ENCODE measurements at regions not wholly inside any gene's neighbourhood (a gene's known extent, or its start where the extent isn't known, plus 50 kb on each side); places are given as distances from the start of the nearest gene placed in this dataset.

DNA sequence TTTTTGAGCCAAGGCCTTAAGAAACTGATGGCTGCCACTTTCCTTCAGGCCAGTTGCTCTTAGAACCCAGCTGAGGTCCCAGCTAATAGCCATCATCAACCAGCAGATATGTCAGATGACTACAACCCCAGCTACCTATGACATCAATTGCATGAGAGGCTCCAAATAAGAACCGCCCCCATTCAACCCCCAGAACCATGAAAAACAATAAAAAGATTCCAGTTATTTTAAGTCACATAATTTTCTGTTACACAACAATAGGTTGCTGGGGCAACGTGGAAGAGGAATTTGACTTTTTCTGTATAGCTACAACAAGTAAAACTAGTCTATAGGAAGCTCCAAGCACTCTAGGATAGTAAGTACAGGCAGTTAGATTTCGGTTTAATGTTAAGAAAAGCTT, 216.3 kb upstream of the MTNR1B start:
- Mint-ChIP-seq H3K9me3 (peaks cover 1 to 7% (median 6%) of the 10 kb centered on the region in 3 donors), H3K36me3 (no peaks in the 10 kb centered on the region), H3K27ac (no peak overlapping the region), H3K4me3 (no peak overlapping the region), H3K27me3 (peaks cover 1% of the 10 kb centered on the region), H3K4me1 (no peaks in the 10 kb centered on the region)

DNA sequence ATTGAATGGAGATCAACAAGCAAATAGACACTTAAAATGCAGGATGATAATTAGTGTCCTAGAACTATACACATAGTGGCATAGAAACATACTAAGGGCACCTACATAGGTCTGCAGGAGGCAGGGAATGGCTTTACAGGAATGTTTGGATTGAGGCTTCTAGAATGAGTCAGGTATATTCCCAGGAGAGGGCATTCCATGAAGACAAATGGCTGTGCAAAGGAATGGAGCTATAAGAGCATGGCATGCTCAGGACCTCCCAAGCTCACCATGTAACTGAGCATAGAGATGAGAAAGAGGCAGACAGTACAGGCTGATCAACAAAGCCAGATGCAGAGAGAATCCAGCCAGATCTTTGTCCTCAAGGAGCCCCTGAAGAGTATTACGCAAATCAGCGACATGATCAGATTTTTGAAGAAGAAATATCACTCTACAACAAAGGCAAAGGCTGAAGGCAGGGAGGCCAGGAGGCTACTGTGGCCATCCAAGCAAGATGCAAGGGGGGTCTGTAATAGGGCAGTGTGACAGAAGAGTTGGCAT, 211.1 kb upstream of the MTNR1B start:
- Mint-ChIP-seq H3K27ac (no peak overlapping the region), H3K4me3 (no peak overlapping the region), H3K9me3 (peaks cover 0 to 7% (median 1%) of the 10 kb centered on the region in 3 donors), H3K27me3 (no peaks in the 10 kb centered on the region), H3K36me3 (no peaks in the 10 kb centered on the region), H3K4me1 (no peaks in the 10 kb centered on the region)

DNA sequence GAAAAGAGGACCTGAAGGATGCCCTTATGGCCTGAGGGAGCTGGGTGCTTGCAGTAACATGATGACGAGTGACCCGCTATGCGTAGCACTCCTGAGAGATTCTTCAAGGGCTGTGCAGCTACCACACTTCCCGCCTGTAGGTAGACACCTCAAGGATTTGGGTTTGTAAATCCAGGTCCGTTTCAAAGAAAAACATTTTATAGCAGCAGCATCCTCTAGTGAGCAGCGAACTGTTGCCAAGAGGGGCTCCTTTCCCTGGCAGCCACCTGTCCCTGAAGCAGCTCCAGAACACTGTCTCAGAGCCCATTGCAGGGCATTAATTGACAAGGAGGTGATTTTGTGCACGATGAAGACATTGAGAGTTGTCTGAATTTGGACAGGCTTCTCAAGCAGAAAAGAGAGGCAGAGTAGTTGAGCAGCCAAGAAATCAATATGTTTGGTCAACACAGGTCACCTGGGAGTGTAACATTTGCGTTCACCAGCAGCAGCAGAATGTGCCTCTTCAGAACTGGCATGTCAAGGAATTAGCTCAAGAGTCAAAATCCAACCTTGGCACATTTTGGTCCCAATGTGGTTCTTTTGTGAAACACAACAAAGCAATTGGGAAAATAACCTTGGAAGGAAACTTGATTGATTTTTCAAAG, 209.8 kb upstream of the MTNR1B start:
- H3K27ac Mint-ChIP-seq: no peak overlapping the region
- no peaks in the 10 kb centered on the region for H3K27me3 Mint-ChIP-seq
- no peak overlapping the region for H3K4me3 Mint-ChIP-seq
- H3K9me3 Mint-ChIP-seq: peaks cover 0 to 6% (median 1%) of the 10 kb centered on the region in 3 donors
- no peaks in the 10 kb centered on the region for H3K4me1 Mint-ChIP-seq
- H3K36me3 Mint-ChIP-seq: no peaks in the 10 kb centered on the region

DNA sequence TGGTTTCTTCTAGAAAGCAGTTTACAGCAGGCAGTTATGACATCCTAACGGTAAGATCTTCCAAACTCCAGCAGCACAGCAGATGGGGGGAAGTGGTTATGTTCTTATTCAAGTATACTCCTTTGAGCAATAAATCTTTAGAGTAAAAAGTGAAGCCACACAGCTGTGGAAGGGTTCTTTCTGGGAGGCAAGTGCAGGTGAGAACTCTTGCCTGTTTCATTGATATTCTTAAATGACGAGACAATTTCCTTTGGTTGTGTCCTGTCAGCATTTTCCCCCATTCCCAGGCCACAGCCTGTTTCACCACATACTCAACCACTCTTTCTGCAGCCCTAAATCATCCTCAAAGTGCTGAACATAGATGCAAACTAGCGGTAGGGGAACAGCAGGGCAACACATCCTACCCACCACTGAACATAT, 207.3 kb upstream of the MTNR1B start:
- Mint-ChIP-seq H3K27me3 (peaks cover 10% of the 10 kb centered on the region), H3K36me3 (no peaks in the 10 kb centered on the region), H3K27ac (no peak overlapping the region), H3K9me3 (peaks cover 0 to 3% (median 1%) of the 10 kb centered on the region in 3 donors), H3K4me3 (no peak overlapping the region), H3K4me1 (peaks cover 0 to 5% (median 4%) of the 10 kb centered on the region in 3 donors)

GRCh38 chr11:92763336-92763735, 206.1 kb upstream of the MTNR1B start:
- H3K27me3 Mint-ChIP-seq: peaks cover 13% of the 10 kb centered on the region
- H3K9me3 Mint-ChIP-seq: peaks cover 0 to 2% (median 1%) of the 10 kb centered on the region in 3 donors
- H3K4me3 Mint-ChIP-seq: peak overlapping the region in 1 of 4 donors; percentile 39
- no peaks in the 10 kb centered on the region for H3K36me3 Mint-ChIP-seq
- no peak overlapping the region for H3K27ac Mint-ChIP-seq
- peaks cover 0 to 7% (median 5%) of the 10 kb centered on the region in 3 donors for H3K4me1 Mint-ChIP-seq

DNA sequence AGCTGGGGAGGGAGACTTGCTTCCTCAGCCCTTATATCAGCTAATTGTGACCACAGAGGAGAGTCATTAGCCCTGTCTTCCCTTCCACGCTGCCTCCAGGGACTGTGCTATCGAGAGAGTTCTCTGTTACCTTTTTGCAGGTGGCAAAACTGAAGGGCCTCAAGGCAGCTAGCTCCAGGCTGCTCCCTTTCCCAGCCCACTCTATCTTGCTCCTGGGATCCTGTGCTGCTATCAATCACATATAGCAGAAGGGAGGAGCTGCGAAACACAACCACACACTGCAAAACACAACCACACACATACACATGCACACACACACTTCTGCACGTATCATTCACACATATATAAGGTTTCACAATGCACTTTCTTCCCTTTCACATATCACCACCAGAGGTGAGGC, 205.3 kb upstream of the MTNR1B start:
- Mint-ChIP-seq H3K27ac (peak overlapping the region in 1 of 3 donors; percentile 73), H3K4me1 (peaks cover 0 to 7% (median 5%) of the 10 kb centered on the region in 3 donors), H3K36me3 (no peaks in the 10 kb centered on the region), H3K4me3 (no peak overlapping the region), H3K27me3 (peaks cover 14% of the 10 kb centered on the region), H3K9me3 (peaks cover 0 to 2% (median 0%) of the 10 kb centered on the region in 3 donors)

DNA sequence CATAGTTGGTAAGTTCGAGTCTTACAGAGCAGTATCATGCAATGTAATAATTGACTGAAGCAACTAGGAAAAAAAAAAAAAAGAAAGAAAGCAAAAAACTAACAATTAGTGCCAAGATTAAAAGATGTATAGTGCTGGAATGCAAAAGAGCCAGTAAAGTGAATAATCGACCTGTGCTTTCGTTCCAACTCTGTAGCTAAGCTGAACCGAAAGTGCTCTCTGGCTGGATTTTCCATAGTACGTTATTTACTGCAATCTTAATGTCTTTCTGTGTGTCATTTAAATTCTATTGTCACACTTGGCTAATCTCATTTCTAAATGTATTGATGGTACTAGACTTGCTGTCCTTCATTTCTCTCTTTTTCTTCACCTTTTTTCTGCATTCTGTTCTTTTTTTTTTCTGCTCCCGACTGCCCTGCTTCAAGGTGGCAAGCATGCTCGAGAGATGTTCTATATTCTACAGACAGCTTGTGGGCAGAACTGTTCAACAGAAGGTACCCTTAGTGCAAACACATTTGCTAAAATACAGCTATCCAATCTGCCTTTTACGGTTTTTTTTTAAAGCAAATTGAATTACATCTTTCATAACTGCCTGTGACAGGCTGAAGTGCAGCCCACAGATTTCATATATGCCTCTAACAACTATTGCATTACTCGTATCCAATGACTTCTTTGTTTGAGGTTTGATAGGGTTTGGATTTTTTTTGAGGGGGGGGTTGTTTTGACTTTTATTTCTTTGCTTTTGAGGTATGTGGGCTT, 204.2 kb upstream of the MTNR1B start:
- H3K4me1 Mint-ChIP-seq: peaks cover 0 to 7% (median 5%) of the 10 kb centered on the region in 3 donors
- H3K27me3 Mint-ChIP-seq: peaks cover 14% of the 10 kb centered on the region
- H3K4me3 Mint-ChIP-seq: no peak overlapping the region
- H3K9me3 Mint-ChIP-seq: peaks cover 0 to 2% (median 0%) of the 10 kb centered on the region in 3 donors
- no peaks in the 10 kb centered on the region for H3K36me3 Mint-ChIP-seq
- H3K27ac Mint-ChIP-seq: no peak overlapping the region

DNA sequence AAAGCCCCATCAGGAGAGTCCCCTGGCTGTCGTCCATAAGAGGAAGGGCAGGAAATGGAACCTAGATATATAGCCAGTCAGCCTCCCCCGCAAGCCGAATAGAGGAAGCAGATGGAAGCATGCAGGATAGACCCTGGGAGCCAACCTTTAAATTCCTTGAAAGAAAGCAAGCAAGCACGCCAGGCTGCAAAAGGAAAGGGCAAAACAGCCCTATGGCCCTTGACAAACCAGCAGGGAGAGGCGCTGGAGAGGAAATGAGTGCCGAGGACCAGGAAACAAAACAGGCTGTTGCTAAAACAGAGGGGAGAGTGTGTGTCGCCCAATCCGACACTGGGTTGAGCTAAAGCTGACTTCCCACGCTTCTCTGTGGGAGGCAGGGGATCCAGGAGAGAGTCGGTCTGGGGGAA, 203.5 kb upstream of the MTNR1B start:
- H3K4me3 Mint-ChIP-seq: peak overlapping the region in 1 of 4 donors; percentile 86
- H3K27ac Mint-ChIP-seq: peak overlapping the region in 1 of 3 donors; percentile 25
- H3K36me3 Mint-ChIP-seq: no peaks in the 10 kb centered on the region
- H3K27me3 Mint-ChIP-seq: peaks cover 14% of the 10 kb centered on the region
- peaks cover 0 to 7% (median 5%) of the 10 kb centered on the region in 3 donors for H3K4me1 Mint-ChIP-seq
- H3K9me3 Mint-ChIP-seq: peaks cover 0 to 2% (median 0%) of the 10 kb centered on the region in 3 donors

GRCh38 chr11:92766698-92767097, 202.8 kb upstream of the MTNR1B start:
- H3K27me3 Mint-ChIP-seq: peaks cover 14% of the 10 kb centered on the region

DNA sequence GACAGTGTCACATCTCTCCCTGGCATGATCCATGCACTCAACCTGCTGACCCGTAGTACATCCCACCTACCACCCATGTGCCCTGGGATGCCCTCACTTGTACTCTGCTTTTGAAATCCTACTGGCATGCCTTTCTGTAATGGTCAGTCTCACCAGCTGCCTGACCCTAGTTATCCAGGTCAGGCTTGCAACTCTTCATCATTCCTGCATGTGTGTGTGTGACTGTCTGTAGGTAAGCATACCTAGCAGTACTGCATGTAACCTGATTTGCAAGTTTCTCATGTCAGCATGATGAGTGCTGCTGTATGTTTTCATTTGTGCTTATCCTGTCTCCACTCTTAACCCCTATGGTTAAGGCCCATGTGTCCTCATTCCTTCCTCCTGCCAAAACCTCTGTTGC, 202.0 kb upstream of the MTNR1B start:
- Mint-ChIP-seq H3K27me3 (peaks cover 14% of the 10 kb centered on the region), H3K36me3 (no peaks in the 10 kb centered on the region), H3K27ac (no peak overlapping the region), H3K4me1 (peaks cover 0 to 7% (median 5%) of the 10 kb centered on the region in 3 donors), H3K4me3 (peak overlapping the region in 1 of 4 donors; percentile 42), H3K9me3 (peaks cover 0 to 2% (median 0%) of the 10 kb centered on the region in 3 donors)

More at GRCh38 chr11:92766698-92767097, 202.8 kb upstream of the MTNR1B start:
- Mint-ChIP-seq H3K27ac (no peak overlapping the region), H3K4me3 (no peak overlapping the region), H3K36me3 (no peaks in the 10 kb centered on the region), H3K4me1 (peaks cover 0 to 7% (median 5%) of the 10 kb centered on the region in 3 donors), H3K9me3 (peaks cover 0 to 2% (median 0%) of the 10 kb centered on the region in 3 donors)

DNA sequence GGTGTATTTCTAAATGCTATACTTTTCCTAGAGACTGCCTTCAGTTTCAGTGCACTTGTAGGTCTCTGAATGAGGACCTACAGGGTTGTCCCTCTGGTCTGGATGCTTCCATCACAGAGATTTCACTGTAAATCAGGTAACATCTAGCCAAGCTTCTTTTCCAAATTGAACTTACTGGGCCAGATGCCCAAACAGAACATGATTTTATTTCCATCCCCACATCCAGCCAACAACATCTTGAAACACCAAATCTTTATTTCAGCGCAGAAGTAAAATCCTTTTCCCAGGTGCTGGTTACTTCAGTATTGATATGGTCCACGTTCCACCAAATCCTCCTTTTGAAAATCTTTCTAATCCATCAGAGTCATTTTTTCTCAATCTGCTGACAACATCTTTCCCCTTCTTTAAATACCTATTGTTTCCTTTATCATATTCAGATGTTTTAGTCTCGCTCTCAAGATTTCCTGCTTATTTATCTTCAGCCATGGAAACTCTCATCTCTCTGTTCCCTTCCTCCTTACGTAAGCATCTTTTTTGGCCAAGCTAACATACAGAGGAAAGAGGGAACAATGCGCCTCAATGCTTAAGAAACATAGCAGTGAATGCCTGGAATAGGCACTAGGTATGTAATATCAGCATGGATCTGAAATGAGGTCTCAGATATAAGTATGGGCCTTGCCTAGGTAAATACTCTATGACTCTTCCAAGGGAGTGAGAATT, 201.2 kb upstream of the MTNR1B start:
- Mint-ChIP-seq H3K36me3 (no peaks in the 10 kb centered on the region), H3K4me1 (peaks cover 0 to 7% (median 5%) of the 10 kb centered on the region in 3 donors), H3K9me3 (peaks cover 0 to 2% (median 0%) of the 10 kb centered on the region in 3 donors), H3K27ac (no peak overlapping the region), H3K27me3 (peaks cover 14% of the 10 kb centered on the region), H3K4me3 (peak overlapping the region in 1 of 4 donors; percentile 61)

DNA sequence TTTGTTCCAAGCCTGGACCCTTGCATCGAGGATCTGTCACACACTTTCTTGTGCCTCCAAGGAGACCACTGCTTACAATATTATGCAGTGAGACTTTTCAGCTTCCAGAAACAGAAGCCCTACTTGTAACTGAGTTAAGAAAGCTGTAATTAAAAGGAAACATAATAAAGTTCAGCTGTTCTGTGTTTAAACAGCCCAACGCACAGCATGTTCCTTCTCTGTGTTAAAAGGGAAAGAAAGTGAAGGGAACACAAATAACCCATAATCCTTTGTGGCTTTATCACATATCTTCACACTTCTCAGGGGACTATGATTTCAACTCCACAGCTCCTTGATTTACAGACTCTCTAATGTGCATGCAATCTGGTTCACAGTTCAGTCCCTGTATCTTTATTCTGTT, 200.3 kb upstream of the MTNR1B start:
- peaks cover 0 to 2% (median 0%) of the 10 kb centered on the region in 3 donors for H3K9me3 Mint-ChIP-seq
- peaks cover 0 to 7% (median 5%) of the 10 kb centered on the region in 3 donors for H3K4me1 Mint-ChIP-seq
- H3K27me3 Mint-ChIP-seq: peaks cover 14% of the 10 kb centered on the region

GRCh38 chr11:92770419-92770818, 199.0 kb upstream of the MTNR1B start:
- Mint-ChIP-seq H3K4me3 (no peak overlapping the region), H3K27ac (no peak overlapping the region), H3K9me3 (peaks cover 0 to 2% (median 0%) of the 10 kb centered on the region in 3 donors), H3K36me3 (no peaks in the 10 kb centered on the region), H3K4me1 (peaks cover 0 to 7% (median 5%) of the 10 kb centered on the region in 3 donors), H3K27me3 (peaks cover 13% of the 10 kb centered on the region)

More for the DNA sequence above, 200.3 kb upstream of the MTNR1B start:
- Mint-ChIP-seq H3K4me3 (no peak overlapping the region), H3K36me3 (no peaks in the 10 kb centered on the region), H3K27ac (no peak overlapping the region)

GRCh38 chr11:92770981-92771380, 198.5 kb upstream of the MTNR1B start:
- Mint-ChIP-seq H3K27me3 (peaks cover 8% of the 10 kb centered on the region), H3K27ac (no peak overlapping the region), H3K4me1 (peaks cover 0 to 3% (median 0%) of the 10 kb centered on the region in 3 donors), H3K9me3 (peaks cover 0 to 2% (median 0%) of the 10 kb centered on the region in 3 donors), H3K4me3 (no peak overlapping the region), H3K36me3 (no peaks in the 10 kb centered on the region)
